ENCODE measurements at regions not wholly inside any gene's neighbourhood (a gene's known extent, or its start where the extent isn't known, plus 50 kb on each side); places are given as distances from the start of the nearest gene placed in this dataset.

- TF ChIP-seq CTCF (IDR thresholded peaks at IDR 0.05) (no peak), POLR2A (IDR thresholded peaks at IDR 0.05) (no peak)
These were observed 68.3 kb upstream of the BCAR3 start for GRCh38 chr1:93749894-93750301.

Measured in testis (tissue), 2 donors.